ENCODE measurements at regions not wholly inside any gene's neighbourhood (a gene's known extent, or its start where the extent isn't known, plus 50 kb on each side); places are given as distances from the start of the nearest gene placed in this dataset.

GRCh38 chr5:167777746-167778145 lies 513.7 kb upstream of the WWC1 start:
- no peaks in the 10 kb centered on the region for H3K27me3 ChIP-seq (ENCODE audit: control insufficient read depth in 2 of 2, insufficient read depth in 2 of 2, low read length in 2 of 2)
- H3K4me2 ChIP-seq (ENCODE audit: insufficient read depth, low read length) = no peak overlapping the region
- ChIA-PET POLR2A (no interaction called here), CTCF (no interaction called here)
- H3K9ac ChIP-seq (replicated peaks; ENCODE audit: extremely low read depth, insufficient read depth, low read length) = no peak overlapping the region
- DNase-seq (ENCODE audit: low read depth, low spot score) (no peak), FAIRE-seq (no peak)
- no peaks in the 10 kb centered on the region for H4K20me1 ChIP-seq (replicated peaks; ENCODE audit: control insufficient read depth, extremely low read depth, insufficient read depth, low read length)
- H3K79me2 ChIP-seq (ENCODE audit: control insufficient read depth, insufficient read depth, low read length) = no peaks in the 10 kb centered on the region
- no peak for TF ChIP-seq CTCF (IDR thresholded peaks at IDR 0.05; ENCODE audit: extremely low read depth in 1 of 2, insufficient read depth in 1 of 2, low read depth in 1 of 2, low read length in 2 of 2)
- no peak for TF ChIP-seq JUN (IDR thresholded peaks at IDR 0.05; ENCODE audit: borderline replicate concordance, insufficient read depth, insufficient read length, low read depth)
- TF ChIP-seq POLR2A (IDR thresholded peaks at IDR 0.05; ENCODE audit: low read depth, low read length) = no peak
- TF ChIP-seq EZH2 (IDR thresholded peaks at IDR 0.05; ENCODE audit: borderline replicate concordance, low read depth, low read length, severe bottlenecking) = no peak
- TF ChIP-seq MAX (IDR thresholded peaks at IDR 0.05; ENCODE audit: insufficient read depth, insufficient read length) = no peak
- TF ChIP-seq POLR2AphosphoS5 (IDR thresholded peaks at IDR 0.05; ENCODE audit: insufficient read depth, low read depth, low read length) = no peak
- no peak for TF ChIP-seq FOS (IDR thresholded peaks at IDR 0.05; ENCODE audit: borderline replicate concordance, insufficient read depth, low read length)
- TF ChIP-seq GATA2 (IDR thresholded peaks at IDR 0.05; ENCODE audit: insufficient read depth, insufficient read length, low read depth, low read length) = no peak
- no peak for TF ChIP-seq MYC (IDR thresholded peaks at IDR 0.05; ENCODE audit: low read depth, low read length)
- peaks cover 3% of the 10 kb centered on the region for H3K9me3 ChIP-seq (replicated peaks; ENCODE audit: control insufficient read depth, insufficient read depth, low read length)
- dilution Hi-C loops (cut with MboI; ENCODE audit: extremely low pct_ligation_motif_present, low sequenced_read_pairs) = no loop called here
- H2AFZ ChIP-seq (ENCODE audit: low read depth, low read length) = no peak overlapping the region
- intact Hi-C loops (cut with micrococcal nuclease) = no loop called here
- H3K36me3 ChIP-seq (ENCODE audit: control insufficient read depth in 2 of 2, extremely low read depth in 1 of 2, insufficient read depth in 2 of 2, low read length in 2 of 2) = no peaks in the 10 kb centered on the region
- no peak overlapping the region for H3K4me3 ChIP-seq (replicated peaks in 1 of 3; ENCODE audit: insufficient read depth in 1 of 3, low read depth in 1 of 3, low read length in 3 of 3)
- no peaks in the 10 kb centered on the region for H3K4me1 ChIP-seq (ENCODE audit: control insufficient read depth, extremely low read depth, insufficient read depth, low read length)
- H3K9me1 ChIP-seq (replicated peaks; ENCODE audit: control insufficient read depth, extremely low read depth, insufficient read depth, low read length) = no peaks in the 10 kb centered on the region
- BruUV-seq (replicated peaks) = no TSS peak
- no peak overlapping the region for H3K27ac ChIP-seq (ENCODE audit: insufficient read depth, low read depth, low read length)

Measured in endothelial cell of umbilical vein (primary cell).